ENCODE measurements at regions not wholly inside any gene's neighbourhood (a gene's known extent, or its start where the extent isn't known, plus 50 kb on each side); places are given as distances from the start of the nearest gene placed in this dataset.

DNA sequence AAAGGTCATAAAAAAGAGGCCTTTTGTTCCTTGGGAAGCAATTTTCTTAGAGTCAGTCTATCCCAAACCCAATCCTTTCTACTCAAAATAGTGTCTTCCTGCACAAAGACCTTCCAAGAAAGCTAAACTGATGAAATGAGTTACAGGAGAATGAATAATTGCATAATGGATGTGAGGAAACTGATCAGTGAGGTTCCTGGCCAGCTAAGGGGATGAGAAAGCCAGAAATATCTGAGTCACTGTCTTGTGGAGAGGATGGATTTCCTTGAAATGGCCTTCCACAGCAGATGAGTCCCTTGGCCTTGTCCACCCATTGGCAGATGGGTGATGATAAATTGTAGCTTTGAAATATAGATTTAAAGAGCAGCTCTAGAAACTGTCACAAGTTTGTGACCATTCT is 756.1 kb downstream of the DNAH5 start:
- no peak for TF ChIP-seq EZH2 (IDR thresholded peaks at IDR 0.05; ENCODE audit: low read depth, unreplicated experiment)
- TF ChIP-seq, protein P1, sequence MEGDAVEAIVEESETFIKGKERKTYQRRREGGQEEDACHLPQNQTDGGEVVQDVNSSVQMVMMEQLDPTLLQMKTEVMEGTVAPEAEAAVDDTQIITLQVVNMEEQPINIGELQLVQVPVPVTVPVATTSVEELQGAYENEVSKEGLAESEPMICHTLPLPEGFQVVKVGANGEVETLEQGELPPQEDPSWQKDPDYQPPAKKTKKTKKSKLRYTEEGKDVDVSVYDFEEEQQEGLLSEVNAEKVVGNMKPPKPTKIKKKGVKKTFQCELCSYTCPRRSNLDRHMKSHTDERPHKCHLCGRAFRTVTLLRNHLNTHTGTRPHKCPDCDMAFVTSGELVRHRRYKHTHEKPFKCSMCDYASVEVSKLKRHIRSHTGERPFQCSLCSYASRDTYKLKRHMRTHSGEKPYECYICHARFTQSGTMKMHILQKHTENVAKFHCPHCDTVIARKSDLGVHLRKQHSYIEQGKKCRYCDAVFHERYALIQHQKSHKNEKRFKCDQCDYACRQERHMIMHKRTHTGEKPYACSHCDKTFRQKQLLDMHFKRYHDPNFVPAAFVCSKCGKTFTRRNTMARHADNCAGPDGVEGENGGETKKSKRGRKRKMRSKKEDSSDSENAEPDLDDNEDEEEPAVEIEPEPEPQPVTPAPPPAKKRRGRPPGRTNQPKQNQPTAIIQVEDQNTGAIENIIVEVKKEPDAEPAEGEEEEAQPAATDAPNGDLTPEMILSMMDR (conservative IDR thresholded peaks at IDR 0.05; ENCODE audit: low read depth in 2 of 2) = no peak

Measured in GM23338 (cell line).